Prostate gland (tissue), 2 donors: ENCODE measurements at regions not wholly inside any gene's neighbourhood (a gene's known extent, or its start where the extent isn't known, plus 50 kb on each side); places are given as distances from the start of the nearest gene placed in this dataset.

ENCODE experiments used
- CTCF ChIP-seq, 4 experiments: fragments of 200-600 bp in 2 of 4; fragments of 450-650 bp in 2 of 4; sonication (generic) in 2 of 4; IDR thresholded peaks; 1 replicate in 3 of 4; 2 replicates in 1 of 4; pipeline ENCODE4 v1.5.1; 2016 to 2019; ENCODE audit warnings: antibody characterized with exemption in 4 of 4, mild to moderate bottlenecking in 2 of 4, moderate library complexity in 2 of 4
- POLR2A ChIP-seq: fragments of 450-650 bp; IDR thresholded peaks from one replicate; pipeline ENCODE4 v1.6.1; 2016; ENCODE audit warnings: antibody characterized with exemption, mild to moderate bottlenecking

- no peak for TF ChIP-seq CTCF (IDR thresholded peaks at IDR 0.05)
- TF ChIP-seq POLR2A: no peak
Observed at GRCh38 chr1:191520345-191520744, 637.9 kb upstream of the RGS18 start.
